ENCODE measurements at regions not wholly inside any gene's neighbourhood (a gene's known extent, or its start where the extent isn't known, plus 50 kb on each side); places are given as distances from the start of the nearest gene placed in this dataset.

- Histone ChIP-seq H3K27me3 (ENCODE audit: insufficient read depth) (no peaks in the 10 kb centered on the region), H3K9me2 (no peaks in the 10 kb centered on the region), H3K4me3 (ENCODE audit: low read depth in 2 of 2, low read length in 1 of 2) (no peak overlapping the region), H3K9me3 (no peaks in the 10 kb centered on the region), H2AFZ (ENCODE audit: low read depth) (no peak overlapping the region), H3K4me2 (no peak overlapping the region), H3K36me3 (replicated peaks in 1 of 2; ENCODE audit: control insufficient read depth in 1 of 2, insufficient read depth in 2 of 2, low read length in 1 of 2) (no peaks in the 10 kb centered on the region), H4K20me1 (ENCODE audit: insufficient read depth) (no peaks in the 10 kb centered on the region), H3K9ac (no peak overlapping the region), H3F3A (replicated peaks; ENCODE audit: insufficient read depth) (no peaks in the 10 kb centered on the region), H3K79me2 (ENCODE audit: insufficient read depth) (no peaks in the 10 kb centered on the region), H3K27ac (ENCODE audit: low read depth in 2 of 2, low read length in 1 of 2) (no peak overlapping the region), H3K4me1 (ENCODE audit: control insufficient read depth in 1 of 2, insufficient read depth in 2 of 2, low read depth in 1 of 2, low read length in 1 of 2) (no peaks in the 10 kb centered on the region)
- DNase-seq, result no peak
- 32% methylated on average over 3 of the region's 3 CpGs for WGBS (ENCODE audit: low lambda C conversion rate)
- CTCF ChIA-PET, result no interaction called here
- POLR2A ChIA-PET, result no interaction called here
- TF ChIP-seq JUND (IDR thresholded peaks at IDR 0.05) (no peak), ZBTB33 (IDR thresholded peaks at IDR 0.05; ENCODE audit: borderline replicate concordance, low read depth) (no peak), MAX (IDR thresholded peaks at IDR 0.05; ENCODE audit: low read depth) (no peak), RCOR1 (IDR thresholded peaks at IDR 0.05; ENCODE audit: low read length) (no peak), MEF2A (IDR thresholded peaks at IDR 0.05; ENCODE audit: borderline replicate concordance, low read depth) (no peak), FOXJ3 (CRISPR knock-in tag; IDR thresholded peaks at IDR 0.05) (no peak), SIN3A (IDR thresholded peaks at IDR 0.05; ENCODE audit: borderline replicate concordance, low read depth, low read length) (no peak), FOXM1 (IDR thresholded peaks at IDR 0.05; ENCODE audit: low read depth) (no peak), RFX5 (IDR thresholded peaks at IDR 0.05; ENCODE audit: low read length) (no peak), EZH2phosphoT487 (IDR thresholded peaks at IDR 0.05; ENCODE audit: borderline replicate concordance, low read depth) (no peak)
Measured at GRCh38 chr10:57664815-57665214, 602.9 kb downstream of the IPMK start.

- 46% methylated on average over 2 of the region's 2 CpGs for WGBS (ENCODE audit: low lambda C conversion rate)
- CTCF ChIA-PET, result no interaction called here
- no peaks in the 10 kb centered on the region for H3K9me2 ChIP-seq
- TF ChIP-seq POLR2AphosphoS5 (IDR thresholded peaks at IDR 0.05; ENCODE audit: low read depth, low read length), result no peak
- TF ChIP-seq MXI1 (IDR thresholded peaks at IDR 0.05; ENCODE audit: low read depth, low read length), result no peak
- no peak for TF ChIP-seq NRF1 (IDR thresholded peaks at IDR 0.05; ENCODE audit: low read depth, low read length)
- TF ChIP-seq MEF2A (IDR thresholded peaks at IDR 0.05; ENCODE audit: borderline replicate concordance, low read depth), result no peak
- no peak for TF ChIP-seq TAF1 (IDR thresholded peaks at IDR 0.05; ENCODE audit: borderline replicate concordance, low read depth, low read length)
- no peak for TF ChIP-seq FOSL2 (IDR thresholded peaks at IDR 0.05; ENCODE audit: borderline replicate concordance, low read depth)
- TF ChIP-seq REST (IDR thresholded peaks at IDR 0.05; ENCODE audit: low read depth, low read length), result no peak
- TF ChIP-seq USF2 (IDR thresholded peaks at IDR 0.05; ENCODE audit: borderline replicate concordance, low read depth, low read length), result no peak
- no peak for TF ChIP-seq CTCF (IDR thresholded peaks at IDR 0.05)
- no peak for TF ChIP-seq GATA2 (CRISPR knock-in tag; IDR thresholded peaks at IDR 0.05)
- TF ChIP-seq SMC3 (IDR thresholded peaks at IDR 0.05; ENCODE audit: low read depth, low read length), result no peak
- TF ChIP-seq TEAD4 (IDR thresholded peaks at IDR 0.05; ENCODE audit: borderline replicate concordance, insufficient read depth), result no peak
Measured at GRCh38 chr10:57663401-57663800, 604.3 kb downstream of the IPMK start.

More at GRCh38 chr10:57663401-57663800, 604.3 kb downstream of the IPMK start:
- no peaks in the 10 kb centered on the region for H4K20me1 ChIP-seq (ENCODE audit: insufficient read depth)
- H3K27ac ChIP-seq (ENCODE audit: low read depth in 2 of 2, low read length in 1 of 2), result no peak overlapping the region
- H3K36me3 ChIP-seq (replicated peaks in 1 of 2; ENCODE audit: control insufficient read depth in 1 of 2, insufficient read depth in 2 of 2, low read length in 1 of 2), result no peaks in the 10 kb centered on the region
- H3K9ac ChIP-seq, result no peak overlapping the region
- H3K79me2 ChIP-seq (ENCODE audit: insufficient read depth), result no peaks in the 10 kb centered on the region
- H3F3A ChIP-seq (replicated peaks; ENCODE audit: insufficient read depth), result no peaks in the 10 kb centered on the region
- H3K4me2 ChIP-seq, result no peak overlapping the region
- no peaks in the 10 kb centered on the region for H3K9me3 ChIP-seq
- H3K4me3 ChIP-seq (ENCODE audit: low read depth in 2 of 2, low read length in 1 of 2), result no peak overlapping the region
- H2AFZ ChIP-seq (ENCODE audit: low read depth), result no peak overlapping the region
- POLR2A ChIA-PET, result no interaction called here
- DNase-seq, result no peak
- H3K4me1 ChIP-seq (ENCODE audit: control insufficient read depth in 1 of 2, insufficient read depth in 2 of 2, low read depth in 1 of 2, low read length in 1 of 2), result no peaks in the 10 kb centered on the region
- H3K27me3 ChIP-seq (ENCODE audit: insufficient read depth), result no peaks in the 10 kb centered on the region
